Skin of body (tissue), 2 donors: ENCODE measurements at regions not wholly inside any gene's neighbourhood (a gene's known extent, or its start where the extent isn't known, plus 50 kb on each side); places are given as distances from the start of the nearest gene placed in this dataset. TPM values are rescaled to one million over a fixed set of nuclear protein-coding genes. Genes with fewer than 3 reads are reported as not detected.

Experiments used
- DNase-seq: peaks from one replicate; lab custom pipeline; 2025; lab: John Stamatoyannopoulos, UW
- small RNA-seq: library from RNA; depleted of rRNA; stranded (forward); fragments of <200 nt; gene quantifications from one replicate; pipeline ENCODE3, GENCODE V24; 2014; ENCODE audit warnings: low replicate concordance

DNA sequence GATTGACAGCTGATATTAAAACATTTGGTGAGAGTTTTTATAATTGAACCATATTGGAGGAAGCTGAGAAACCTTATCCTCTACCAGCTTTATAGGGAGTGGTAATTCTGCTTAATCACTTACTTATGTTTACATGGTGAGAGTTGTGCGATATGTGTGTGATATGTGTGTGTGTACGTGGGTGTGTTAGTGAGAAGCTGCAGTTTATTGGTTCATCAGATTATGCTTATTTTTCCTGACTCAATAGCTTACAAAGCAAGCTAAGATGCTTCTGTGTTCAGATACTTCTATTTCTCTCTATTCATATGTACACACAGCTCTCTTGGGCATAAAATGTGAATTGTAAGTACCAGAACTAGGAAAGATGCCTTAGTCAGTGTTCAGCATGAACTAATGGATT lies 343.7 kb downstream of the GRIA2 start:
- no peak for DNase-seq

DNA sequence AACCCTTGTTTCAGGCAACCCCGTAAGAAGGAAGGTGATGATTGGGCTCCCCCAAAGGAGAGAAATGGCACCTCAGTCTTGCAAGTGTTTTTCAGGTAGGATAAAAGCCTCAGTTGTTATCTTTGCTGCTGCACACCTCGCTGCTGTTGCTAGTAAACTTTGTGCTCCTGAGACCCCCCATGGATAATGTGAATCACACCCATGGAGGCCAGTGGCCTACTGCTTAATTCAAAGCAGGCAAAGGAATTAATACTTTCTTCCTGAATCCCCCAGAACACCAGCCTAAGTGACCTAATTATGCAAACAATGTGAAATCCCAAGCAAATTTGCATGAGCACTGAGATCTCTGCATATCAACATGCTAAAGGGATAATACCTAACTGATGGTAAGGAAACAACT lies 337.5 kb downstream of the GRIA2 start:
- DNase-seq, result no peak

DNA sequence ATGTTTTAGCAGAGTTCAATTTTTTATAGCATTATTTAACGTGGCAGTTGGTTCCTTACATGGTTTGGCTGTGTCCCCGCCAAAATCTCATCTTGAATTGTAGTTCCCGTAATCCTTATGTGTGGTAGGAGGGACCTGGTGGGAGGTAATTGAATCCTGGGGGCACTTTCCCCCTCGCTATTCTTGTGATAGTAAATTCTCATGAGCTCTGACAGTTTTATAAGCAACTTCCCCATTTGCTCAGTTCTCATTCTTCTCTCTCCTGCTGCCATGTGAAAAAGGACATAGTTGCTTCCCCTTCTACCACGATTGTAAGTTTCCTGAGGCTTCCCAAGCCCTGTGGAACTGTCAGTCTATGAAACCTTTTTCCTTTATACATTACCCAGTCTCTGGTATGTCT lies 329.5 kb downstream of the GRIA2 start:
- no peak for DNase-seq

GRCh38 chr4:157527954-157528353 lies 307.4 kb downstream of the GRIA2 start:
- DNase-seq, result no peak

DNA sequence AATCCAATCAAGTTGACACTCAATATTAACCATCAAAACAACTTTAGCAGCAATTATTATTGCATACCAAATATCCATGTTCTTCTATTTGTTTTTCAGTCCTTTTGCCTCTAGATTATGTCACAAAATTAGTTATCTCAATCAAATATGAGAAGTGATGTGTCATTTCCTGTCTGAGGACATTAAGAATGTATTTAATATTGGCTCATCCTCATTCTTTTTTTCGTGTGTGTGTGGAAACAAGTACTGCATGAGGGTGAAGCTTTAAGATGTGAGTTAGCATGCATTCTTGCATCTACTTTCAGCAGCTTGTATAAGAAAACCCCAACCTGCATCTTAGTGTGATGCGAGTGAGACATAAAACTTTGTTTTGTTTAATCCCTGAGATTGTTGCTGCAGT lies 301.4 kb downstream of the GRIA2 start:
- DNase-seq, result no peak

DNA sequence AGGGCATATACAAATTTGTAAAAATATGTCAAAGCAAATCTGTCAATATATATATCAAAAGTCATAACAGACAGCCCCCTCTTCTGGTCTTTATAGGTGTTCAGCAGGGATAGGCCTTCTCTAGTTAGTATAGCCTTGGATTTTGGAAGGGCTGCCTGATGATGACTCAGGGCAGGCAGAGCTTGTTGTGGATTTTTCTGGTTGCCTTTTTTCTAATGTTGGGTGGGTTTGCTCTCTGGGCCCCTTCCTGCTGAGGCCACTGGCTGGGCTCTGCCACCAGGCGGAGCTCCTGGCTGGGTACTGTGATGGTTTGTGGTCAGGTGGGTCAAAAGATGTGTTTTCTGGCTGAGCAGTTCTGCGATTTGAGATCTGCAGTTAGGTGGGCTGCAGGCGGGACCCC lies 294.2 kb downstream of the GRIA2 start:
- no peak for DNase-seq

- peak; percentile 4 for DNase-seq
These were observed 288.8 kb downstream of the GRIA2 start for GRCh38 chr4:157509341-157509740.

DNA sequence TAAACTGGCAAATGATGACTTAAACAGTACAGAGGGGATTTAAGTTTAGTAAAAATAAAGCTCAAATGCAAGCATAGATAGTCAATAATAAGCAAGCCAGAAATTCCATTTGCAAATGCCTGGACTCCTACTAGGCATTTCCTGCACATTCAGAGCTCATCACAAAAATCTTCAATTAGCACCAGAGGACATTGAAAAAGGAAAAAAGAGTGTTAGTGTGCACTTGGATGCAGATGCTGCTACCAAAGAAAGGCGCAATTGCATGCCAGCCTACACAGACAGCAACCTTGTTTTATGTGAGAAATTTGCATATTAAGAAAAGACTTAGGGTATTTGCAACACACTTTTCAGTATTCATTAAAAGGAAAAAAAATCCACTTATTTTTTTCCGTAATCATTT lies 282.1 kb downstream of the GRIA2 start:
- DNase-seq, result no peak

GRCh38 chr4:157459785-157460184 lies 239.3 kb downstream of the GRIA2 start:
- DNase-seq, result no peak

DNA sequence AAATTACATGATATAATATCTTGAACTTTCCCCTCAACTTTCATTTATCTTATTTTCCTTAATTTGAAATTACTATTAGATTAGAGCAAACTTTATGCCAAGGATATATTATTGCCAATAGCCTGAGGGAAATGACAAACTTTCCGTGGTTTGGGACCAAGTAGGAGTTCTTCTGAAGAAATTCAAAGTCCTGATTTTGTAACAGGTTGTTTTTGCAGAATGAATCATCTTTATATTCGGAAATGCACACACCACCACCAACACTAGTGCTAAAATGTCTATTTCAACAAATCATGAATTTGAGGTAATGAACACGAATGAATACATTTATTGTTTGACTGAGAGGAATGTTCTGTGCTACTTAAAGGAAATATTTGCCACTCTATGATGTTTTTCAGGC lies 226.7 kb downstream of the GRIA2 start:
- DNase-seq, result no peak

DNA sequence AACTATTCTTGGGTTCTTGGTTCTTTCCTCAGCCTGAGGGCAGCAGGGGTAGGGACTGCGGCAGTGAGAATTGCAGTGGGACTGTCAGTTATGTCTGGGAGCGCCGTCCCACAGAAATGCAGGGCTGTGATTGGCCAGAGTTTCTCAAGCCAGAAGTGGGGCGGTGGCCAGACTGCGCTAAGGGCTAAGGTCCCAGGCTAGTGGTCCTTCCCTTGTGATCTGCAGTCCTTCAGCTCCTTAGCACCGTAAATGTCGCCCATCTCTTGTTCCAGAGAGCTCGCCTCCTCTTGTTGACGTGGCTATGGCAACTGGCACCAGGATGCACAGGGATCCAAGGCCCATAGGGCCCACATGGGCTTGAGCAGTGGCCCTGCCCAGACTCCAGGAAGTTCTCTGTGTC lies 223.5 kb downstream of the GRIA2 start:
- no peak for DNase-seq

- no peak for DNase-seq
These were observed 223.0 kb downstream of the GRIA2 start for GRCh38 chr4:157443537-157443936.

- no peak for DNase-seq
These were observed 205.4 kb downstream of the GRIA2 start for GRCh38 chr4:157425897-157426296.

GRCh38 chr4:157423526-157424020 lies 203.0 kb downstream of the GRIA2 start:
- no peak for DNase-seq

GRCh38 chr4:157421365-157421764 lies 200.8 kb downstream of the GRIA2 start:
- DNase-seq, result no peak

Small RNAs in the stretch of these regions (small RNA-seq; reads per million reads assigned to genes)
- gene RF00019, result not detected
